HG03135 (cell line): ENCODE measurements at regions not wholly inside any gene's neighbourhood (a gene's known extent, or its start where the extent isn't known, plus 50 kb on each side); places are given as distances from the start of the nearest gene placed in this dataset.

Experiments
- ATAC-seq: cut with Tn5 transposase; IDR thresholded peaks from one replicate; pipeline ENCODE4 v1.9.1; 2021; ENCODE audit warnings: mild to moderate bottlenecking, moderate library complexity; ENCODE audit not compliant: unreplicated experiment

GRCh38 chr9:89744730-89745129 lies 139.9 kb downstream of the GADD45G start:
- ATAC-seq = no peak

- ATAC-seq = no peak
These were observed 141.0 kb downstream of the GADD45G start for GRCh38 chr9:89745601-89746376.

GRCh38 chr9:89746385-89747116 lies 141.7 kb downstream of the GADD45G start:
- ATAC-seq = no peak

GRCh38 chr9:89747596-89747995 lies 142.8 kb downstream of the GADD45G start:
- no peak for ATAC-seq

- ATAC-seq = no peak
These were observed 143.3 kb downstream of the GADD45G start for GRCh38 chr9:89748021-89748670.

- no peak for ATAC-seq
These were observed 144.2 kb downstream of the GADD45G start for GRCh38 chr9:89748831-89749499.

GRCh38 chr9:89749500-89750116 lies 144.8 kb downstream of the GADD45G start:
- no peak for ATAC-seq

GRCh38 chr9:89750117-89750791 lies 145.4 kb downstream of the GADD45G start:
- ATAC-seq = no peak

- ATAC-seq = no peak
These were observed 146.4 kb downstream of the GADD45G start for GRCh38 chr9:89751079-89751825.

- no peak for ATAC-seq
These were observed 147.3 kb downstream of the GADD45G start for GRCh38 chr9:89752154-89752553.

GRCh38 chr9:89753472-89754055 lies 148.8 kb downstream of the GADD45G start:
- no peak for ATAC-seq

- ATAC-seq = no peak
These were observed 149.4 kb downstream of the GADD45G start for GRCh38 chr9:89754193-89754592.

GRCh38 chr9:89755821-89756220 lies 151.0 kb downstream of the GADD45G start:
- no peak for ATAC-seq

- no peak for ATAC-seq
These were observed 152.2 kb downstream of the GADD45G start for GRCh38 chr9:89756891-89757537.

GRCh38 chr9:89757776-89758528 lies 153.1 kb downstream of the GADD45G start:
- no peak for ATAC-seq

- no peak for ATAC-seq
These were observed 154.8 kb downstream of the GADD45G start for GRCh38 chr9:89759572-89759971.

- no peak for ATAC-seq
These were observed 155.3 kb downstream of the GADD45G start for GRCh38 chr9:89760123-89760522.

- ATAC-seq = no peak
These were observed 159.4 kb downstream of the GADD45G start for GRCh38 chr9:89764217-89764616.
